Neural progenitor cell (in vitro differentiated cells): ENCODE measurements at regions not wholly inside any gene's neighbourhood (a gene's known extent, or its start where the extent isn't known, plus 50 kb on each side); places are given as distances from the start of the nearest gene placed in this dataset.

Experiments
- DNase-seq: peaks from one replicate; pipeline ENCODE4 v3.0.0-alpha.2; 2016; ENCODE audit warnings: low spot score
- H2AFZ ChIP-seq: fragments of 200-600 bp; sonication (generic); replicated peaks from 2 replicates; pipeline ENCODE4 v1.6.1; 2016; ENCODE audit warnings: antibody characterized with exemption
- H3F3A ChIP-seq: fragments of 200-600 bp; sonication (generic); 2 replicates; pipeline ENCODE4 v1.6.1; 2016; ENCODE audit warnings: antibody characterized with exemption, low read depth
- H3K27ac ChIP-seq: fragments of 200-600 bp; sonication (generic); 2 replicates; pipeline ENCODE4 v1.5.1; 2016; ENCODE audit warnings: mild to moderate bottlenecking
- H3K27me3 ChIP-seq: fragments of 200-600 bp; sonication (generic); 2 replicates; pipeline ENCODE4 v1.6.1; 2016; ENCODE audit warnings: mild to moderate bottlenecking, moderate library complexity
- H3K36me3 ChIP-seq: fragments of 200-600 bp; sonication (generic); 2 replicates; pipeline ENCODE4 v1.5.1; 2016
- H3K4me1 ChIP-seq: fragments of 200-600 bp; sonication (generic); 2 replicates; pipeline ENCODE4 v1.6.1; 2016; ENCODE audit warnings: mixed run types
- H3K4me2 ChIP-seq: fragments of 200-600 bp; sonication (generic); 2 replicates; pipeline ENCODE4 v1.6.1; 2016
- H3K4me3 ChIP-seq: fragments of 200-600 bp; sonication (generic); 2 replicates; pipeline ENCODE4 v1.5.1; 2016
- H3K79me2 ChIP-seq: fragments of 200-600 bp; sonication (generic); 2 replicates; pipeline ENCODE4 v1.6.1; 2016; ENCODE audit warnings: low read depth
- H3K9ac ChIP-seq: fragments of 200-600 bp; sonication (generic); 2 replicates; pipeline ENCODE4 v1.6.1; 2016
- H3K9me3 ChIP-seq: fragments of 200-600 bp; sonication (generic); 2 replicates; pipeline ENCODE4 v1.5.1; 2016; ENCODE audit warnings: low read depth
- H4K20me1 ChIP-seq: fragments of 200-600 bp; sonication (generic); 2 replicates; pipeline ENCODE4 v1.6.1; 2016; ENCODE audit warnings: low read depth
- H3K27ac Mint-ChIP-seq: 3 replicates; pipeline ENCODE4 v1.8.0; 2021; ENCODE audit warnings: mixed read lengths
- H3K27me3 Mint-ChIP-seq: 2 replicates; pipeline ENCODE4 v1.8.0; 2022; ENCODE audit warnings: low read depth, mild to moderate bottlenecking, inconsistent platforms, moderate library complexity, mixed read lengths; ENCODE audit not compliant: insufficient read depth
- H3K36me3 Mint-ChIP-seq: 3 replicates; pipeline ENCODE4 v1.8.0; 2021; ENCODE audit warnings: mixed read lengths
- H3K4me1 Mint-ChIP-seq: 3 replicates; pipeline ENCODE4 v1.8.0; 2021; ENCODE audit warnings: mixed read lengths
- H3K4me3 Mint-ChIP-seq: 3 replicates; pipeline ENCODE4 v1.8.0; 2021; ENCODE audit warnings: mild to moderate bottlenecking, moderate library complexity, mixed read lengths
- H3K9me3 Mint-ChIP-seq: 3 replicates; pipeline ENCODE4 v1.8.0; 2020; ENCODE audit warnings: mixed read lengths
- CTCF ChIP-seq: fragments of 200-600 bp; sonication (generic); IDR thresholded peaks from 2 replicates; pipeline ENCODE4 v1.5.1; 2017; ENCODE audit warnings: antibody characterized with exemption, mild to moderate bottlenecking
- EZH2 ChIP-seq: fragments of 200-600 bp; sonication (generic); IDR thresholded peaks from 2 replicates; pipeline ENCODE4 v1.6.1; 2017; ENCODE audit warnings: antibody characterized with exemption, mild to moderate bottlenecking, moderate library complexity
- EZH2phosphoT487 ChIP-seq: fragments of 200-600 bp; sonication (generic); IDR thresholded peaks from 2 replicates; pipeline ENCODE4 v1.6.1; 2017; ENCODE audit warnings: antibody characterized with exemption

- H3K9me3 ChIP-seq = no peaks in the 10 kb centered on the region
- peaks cover 3% of the 10 kb centered on the region for H3K27me3 Mint-ChIP-seq
- no peak overlapping the region for H3K4me2 ChIP-seq
- no peak for TF ChIP-seq EZH2phosphoT487
- no peak for TF ChIP-seq EZH2
- no peak for TF ChIP-seq CTCF
- H3K36me3 Mint-ChIP-seq = no peaks in the 10 kb centered on the region
- H2AFZ ChIP-seq = no peak overlapping the region
- H3K9me3 Mint-ChIP-seq = no peaks in the 10 kb centered on the region
- H3K27ac ChIP-seq = no peak overlapping the region
- H3K4me3 Mint-ChIP-seq = no peak overlapping the region
- no peaks in the 10 kb centered on the region for H3K79me2 ChIP-seq
- H4K20me1 ChIP-seq = no peaks in the 10 kb centered on the region
- no peaks in the 10 kb centered on the region for H3K4me1 Mint-ChIP-seq
- no peak overlapping the region for H3K27ac Mint-ChIP-seq
- no peaks in the 10 kb centered on the region for H3K4me1 ChIP-seq
- DNase-seq = no peak
- no peaks in the 10 kb centered on the region for H3F3A ChIP-seq
- no peaks in the 10 kb centered on the region for H3K27me3 ChIP-seq
- H3K36me3 ChIP-seq = no peaks in the 10 kb centered on the region
- no peak overlapping the region for H3K4me3 ChIP-seq
- H3K9ac ChIP-seq = no peak overlapping the region
Measured at GRCh38 chr14:98958632-98959031, 313.4 kb downstream of the BCL11B start.

- H3K79me2 ChIP-seq = no peaks in the 10 kb centered on the region
- H3K4me1 ChIP-seq = no peaks in the 10 kb centered on the region
- no peaks in the 10 kb centered on the region for H4K20me1 ChIP-seq
- H3K9ac ChIP-seq = no peak overlapping the region
- H3K4me3 Mint-ChIP-seq = no peak overlapping the region
- TF ChIP-seq CTCF (no peak), EZH2phosphoT487 (no peak), EZH2 (no peak)
- no peak overlapping the region for H3K4me3 ChIP-seq
- no peaks in the 10 kb centered on the region for H3F3A ChIP-seq
- H3K4me1 Mint-ChIP-seq = no peaks in the 10 kb centered on the region
- H3K36me3 Mint-ChIP-seq = no peaks in the 10 kb centered on the region
- DNase-seq = no peak
- peaks cover 3% of the 10 kb centered on the region for H3K27me3 Mint-ChIP-seq
- H3K27ac ChIP-seq = no peak overlapping the region
- no peaks in the 10 kb centered on the region for H3K36me3 ChIP-seq
- H3K9me3 Mint-ChIP-seq = no peaks in the 10 kb centered on the region
- no peak overlapping the region for H3K27ac Mint-ChIP-seq
- no peak overlapping the region for H3K4me2 ChIP-seq
- no peaks in the 10 kb centered on the region for H3K27me3 ChIP-seq
- no peaks in the 10 kb centered on the region for H3K9me3 ChIP-seq
- H2AFZ ChIP-seq = no peak overlapping the region
Measured at GRCh38 chr14:98959410-98959809, 312.6 kb downstream of the BCL11B start.

GRCh38 chr14:98959958-98960616, 311.9 kb downstream of the BCL11B start:
- Histone ChIP-seq H4K20me1 (no peaks in the 10 kb centered on the region), H3K4me1 (no peaks in the 10 kb centered on the region), H3K9ac (no peak overlapping the region), H3K9me3 (no peaks in the 10 kb centered on the region), H3K27ac (no peak overlapping the region), H3K27me3 (no peaks in the 10 kb centered on the region), H3K79me2 (no peaks in the 10 kb centered on the region), H3K4me2 (no peak overlapping the region), H2AFZ (no peak overlapping the region), H3F3A (no peaks in the 10 kb centered on the region), H3K4me3 (no peak overlapping the region), H3K36me3 (no peaks in the 10 kb centered on the region)
- Mint-ChIP-seq H3K27ac (no peak overlapping the region), H3K4me3 (no peak overlapping the region), H3K9me3 (no peaks in the 10 kb centered on the region), H3K36me3 (no peaks in the 10 kb centered on the region), H3K27me3 (peaks cover 5% of the 10 kb centered on the region), H3K4me1 (no peaks in the 10 kb centered on the region)
- TF ChIP-seq EZH2phosphoT487 (no peak), CTCF (no peak), EZH2 (no peak)
- no peak for DNase-seq
